GM18870 (cell line): ENCODE measurements at regions not wholly inside any gene's neighbourhood (a gene's known extent, or its start where the extent isn't known, plus 50 kb on each side); places are given as distances from the start of the nearest gene placed in this dataset.
"Not testable (repeated sequence)": the region's sequence is repeated elsewhere in the genome, so short reads cannot be mapped to it uniquely, and the experiment has no call there.

ENCODE experiments used
- ATAC-seq: cut with Tn5 transposase; IDR thresholded peaks from one replicate; pipeline ENCODE4 v1.9.1; 2021; ENCODE audit warnings: moderate library complexity; ENCODE audit not compliant: unreplicated experiment

- ATAC-seq = not testable (repeated sequence)
Observed at GRCh38 chr11:112673401-112673800, 287.8 kb upstream of the NCAM1 start.

DNA sequence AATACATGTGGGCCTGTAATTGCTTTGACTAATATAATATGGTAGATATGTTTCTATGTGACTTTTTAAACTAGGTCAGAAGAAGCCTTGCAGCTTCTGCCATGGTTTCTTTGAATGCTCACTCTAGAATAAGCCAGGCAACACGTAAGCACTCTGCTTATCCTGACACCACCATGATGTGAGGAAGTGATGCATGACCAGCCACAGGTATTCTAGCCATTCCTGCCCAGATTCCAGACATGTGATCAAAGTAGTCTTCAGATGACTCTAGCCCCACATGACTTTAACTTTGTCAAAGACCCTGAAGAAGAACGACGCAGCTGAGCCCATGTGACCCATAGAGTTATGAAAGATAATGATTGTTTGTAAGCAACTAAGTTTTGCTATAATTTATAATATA, 276.1 kb upstream of the NCAM1 start:
- no peak for ATAC-seq

GRCh38 chr11:112689851-112690250, 271.4 kb upstream of the NCAM1 start:
- no peak for ATAC-seq

DNA sequence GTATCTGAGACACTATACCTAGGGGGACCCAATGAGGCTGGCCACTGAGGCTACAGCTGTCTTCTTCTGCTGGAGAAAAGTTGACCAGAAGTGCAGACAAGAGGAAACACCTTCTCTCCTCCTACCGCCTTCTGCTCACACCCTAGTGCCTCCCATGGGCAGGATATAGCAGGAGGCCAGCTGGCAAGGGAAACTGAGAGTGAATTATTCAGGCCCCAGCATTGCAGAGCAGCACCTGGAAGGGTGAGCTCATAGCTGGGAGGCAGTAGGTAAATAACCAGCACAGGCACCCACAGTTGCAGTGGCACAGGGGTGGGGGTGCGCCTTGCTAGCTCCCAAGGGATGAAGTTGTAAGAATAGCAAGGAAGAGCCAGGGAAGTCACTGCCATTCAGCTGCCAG, 267.4 kb upstream of the NCAM1 start:
- ATAC-seq = no peak

DNA sequence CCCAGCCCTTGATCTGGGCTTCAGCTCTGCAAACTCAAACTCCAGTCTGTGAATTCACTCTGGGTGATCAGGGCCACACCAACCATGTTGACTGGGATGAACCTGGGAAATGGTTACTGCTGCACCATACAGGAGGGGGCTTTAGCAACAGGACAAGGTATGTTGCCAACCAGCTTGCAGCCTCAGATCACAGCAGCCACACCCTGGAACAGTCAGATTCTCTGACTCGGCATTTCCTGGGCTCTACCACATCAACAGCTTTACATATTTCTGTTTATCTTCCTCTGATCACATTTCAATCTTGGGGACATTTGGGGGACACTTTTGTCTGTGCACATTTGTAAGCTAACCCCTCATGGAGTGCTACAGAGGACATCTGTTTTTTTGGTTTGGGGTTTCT, 267.0 kb upstream of the NCAM1 start:
- ATAC-seq = no peak

DNA sequence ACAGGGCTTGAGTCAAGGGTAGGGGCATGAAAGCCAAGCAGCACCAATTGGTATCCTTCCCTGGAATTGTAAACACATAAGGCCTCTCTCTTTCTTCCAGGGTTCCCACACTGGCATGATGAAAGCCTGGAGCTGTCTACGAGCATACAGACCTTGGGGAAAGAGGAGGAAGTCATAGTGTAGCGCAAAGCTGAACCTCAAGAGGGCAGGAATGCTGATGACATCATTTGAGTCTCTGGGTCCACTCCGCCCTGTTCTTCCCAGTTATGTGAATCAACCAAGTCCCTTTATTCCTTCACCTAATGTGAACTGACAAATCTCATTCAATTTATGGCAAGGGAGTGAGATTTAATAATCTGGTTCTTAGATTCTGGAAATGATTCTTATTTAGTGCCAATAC, 266.4 kb upstream of the NCAM1 start:
- ATAC-seq = no peak

DNA sequence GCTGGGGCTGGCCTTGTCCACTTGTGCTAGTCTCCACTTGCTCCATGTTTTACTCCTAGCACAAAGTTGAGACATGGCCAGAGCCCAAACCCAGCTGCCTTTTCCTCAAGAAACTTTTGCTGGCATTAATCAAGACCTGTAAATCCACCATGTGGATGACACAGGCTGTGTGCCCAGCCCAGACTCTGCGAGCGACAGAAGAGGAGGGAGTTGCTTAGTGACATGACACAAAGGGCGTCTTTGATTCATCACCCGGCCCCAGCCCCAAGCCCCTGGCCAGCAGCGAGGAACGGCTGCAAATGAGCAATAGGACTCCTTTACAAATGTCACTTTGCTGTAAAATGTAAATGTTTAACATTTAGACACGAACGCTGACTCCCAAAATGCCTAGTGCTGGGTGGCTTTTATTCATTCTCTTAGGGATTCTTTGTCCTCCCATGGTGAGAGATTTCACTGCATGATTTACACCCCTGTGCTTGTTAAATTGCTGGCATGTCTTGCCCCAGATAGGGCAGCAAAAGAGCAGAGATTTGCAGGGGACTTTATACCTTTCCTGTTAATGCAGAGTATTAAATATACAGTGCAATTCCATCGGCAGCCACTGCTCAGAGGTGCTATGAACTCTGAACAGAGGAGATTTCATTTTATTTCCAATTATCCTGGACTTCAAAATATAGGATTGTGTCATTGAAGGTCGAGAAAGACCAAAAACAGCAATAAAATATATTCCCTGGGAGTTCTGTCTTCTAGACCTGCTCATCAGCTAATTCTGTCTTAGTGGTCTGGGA, 263.6 kb upstream of the NCAM1 start:
- no peak for ATAC-seq

DNA sequence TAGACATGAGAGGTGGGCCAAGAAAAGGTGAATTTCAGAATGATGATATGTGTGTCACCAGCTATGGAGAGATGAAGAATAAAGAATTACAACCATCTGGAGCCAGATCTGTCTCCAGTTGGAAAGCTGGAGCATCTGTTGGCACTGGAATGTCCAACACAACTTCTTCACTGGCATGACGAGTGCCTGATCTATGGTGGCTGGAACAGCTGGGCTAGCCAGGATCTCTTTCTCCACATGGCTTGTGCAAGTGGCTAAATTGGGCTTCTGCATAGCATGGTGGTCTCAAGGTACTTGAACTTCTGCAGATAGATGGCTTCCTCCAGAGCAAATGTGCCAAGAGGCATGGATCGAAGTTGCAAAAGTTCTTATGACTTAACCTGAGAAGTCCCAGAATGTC, 256.1 kb upstream of the NCAM1 start:
- ATAC-seq = no peak

DNA sequence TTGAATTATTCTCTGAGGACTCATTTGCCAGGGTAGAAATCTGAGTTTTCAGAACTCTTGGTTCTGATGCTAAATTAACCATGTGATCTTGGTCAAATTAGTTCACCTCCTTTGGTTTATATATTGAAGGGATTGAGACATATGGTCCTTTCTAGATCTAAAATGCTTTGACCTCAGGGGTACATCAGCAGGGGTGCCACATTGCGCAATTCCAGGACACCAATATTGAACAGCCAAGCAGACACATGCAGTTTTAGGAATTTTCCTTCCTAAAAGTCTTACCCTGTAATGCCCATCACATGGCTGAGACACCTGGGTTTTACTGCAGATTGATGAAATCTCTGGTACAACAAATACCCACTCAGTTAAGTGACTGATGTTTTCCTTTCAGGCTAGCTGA, 254.4 kb upstream of the NCAM1 start:
- no peak for ATAC-seq

DNA sequence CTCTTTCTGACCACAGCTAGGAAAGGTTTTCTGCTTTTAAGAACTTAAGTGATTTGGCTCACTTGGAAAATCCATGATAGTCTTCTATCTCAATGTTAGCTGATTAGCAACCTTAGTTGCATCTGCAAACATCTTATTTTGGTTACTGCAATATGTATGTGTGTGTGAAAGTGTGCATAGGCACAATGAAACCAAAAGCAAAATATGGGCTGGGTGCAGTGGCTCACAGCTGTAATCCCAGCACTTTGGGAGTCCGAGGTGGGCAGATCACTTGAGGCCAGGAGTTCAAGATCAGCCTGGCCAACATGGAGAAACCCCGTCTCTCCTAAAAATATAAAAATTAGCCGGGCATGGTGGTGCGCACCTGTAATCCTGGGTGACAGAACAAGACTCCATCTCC, 246.9 kb upstream of the NCAM1 start:
- ATAC-seq = not testable (repeated sequence)

GRCh38 chr11:112715056-112715455, 246.2 kb upstream of the NCAM1 start:
- no peak for ATAC-seq

- ATAC-seq = no peak
Observed at GRCh38 chr11:112718483-112718882, 242.7 kb upstream of the NCAM1 start.

- ATAC-seq = no peak
Observed at GRCh38 chr11:112719736-112720525, 241.3 kb upstream of the NCAM1 start.

- no peak for ATAC-seq
Observed at GRCh38 chr11:112722148-112722547, 239.1 kb upstream of the NCAM1 start.

- no peak for ATAC-seq
Observed at GRCh38 chr11:112722876-112723275, 238.3 kb upstream of the NCAM1 start.

DNA sequence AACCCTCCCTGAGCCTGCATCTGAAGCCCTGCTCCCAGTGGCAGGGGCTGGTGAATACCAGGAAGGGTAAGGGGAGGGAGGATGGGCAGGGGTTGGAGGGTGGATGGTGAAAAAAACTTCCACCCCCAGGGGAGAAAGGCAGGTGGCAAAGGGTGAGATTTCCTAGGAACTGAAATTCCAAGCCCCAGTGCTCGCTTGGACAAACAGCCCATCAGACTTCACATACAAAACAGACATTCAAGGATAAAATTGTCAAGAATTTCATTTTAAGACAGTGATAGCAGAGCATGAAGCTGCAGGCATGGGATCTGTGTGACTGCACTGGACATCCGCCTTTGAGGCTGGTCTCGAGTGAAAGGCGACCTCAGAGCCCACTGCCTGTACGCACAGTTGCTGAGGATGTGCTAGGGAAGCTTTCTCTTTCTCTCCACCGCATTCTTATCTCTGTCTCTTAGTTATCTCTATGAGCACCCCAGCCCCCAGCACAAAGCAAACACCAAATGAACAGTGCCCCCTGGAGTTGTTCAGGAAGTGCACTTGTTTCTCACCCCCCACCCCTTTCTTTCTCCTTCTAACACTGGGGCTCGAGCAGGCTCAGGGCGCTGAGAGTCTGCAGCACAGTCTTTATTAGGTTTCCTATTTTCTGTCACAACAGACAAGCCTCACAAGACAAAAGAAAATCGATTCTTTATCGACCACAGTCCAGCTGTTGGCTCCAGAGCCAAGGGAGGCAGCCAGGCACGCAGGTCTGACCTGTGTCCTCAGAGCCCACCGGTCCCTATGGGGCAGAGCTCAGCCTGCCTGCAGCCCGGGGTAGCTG, 237.3 kb upstream of the NCAM1 start:
- no peak for ATAC-seq

- ATAC-seq = no peak
Observed at GRCh38 chr11:112724496-112724790, 236.8 kb upstream of the NCAM1 start.

DNA sequence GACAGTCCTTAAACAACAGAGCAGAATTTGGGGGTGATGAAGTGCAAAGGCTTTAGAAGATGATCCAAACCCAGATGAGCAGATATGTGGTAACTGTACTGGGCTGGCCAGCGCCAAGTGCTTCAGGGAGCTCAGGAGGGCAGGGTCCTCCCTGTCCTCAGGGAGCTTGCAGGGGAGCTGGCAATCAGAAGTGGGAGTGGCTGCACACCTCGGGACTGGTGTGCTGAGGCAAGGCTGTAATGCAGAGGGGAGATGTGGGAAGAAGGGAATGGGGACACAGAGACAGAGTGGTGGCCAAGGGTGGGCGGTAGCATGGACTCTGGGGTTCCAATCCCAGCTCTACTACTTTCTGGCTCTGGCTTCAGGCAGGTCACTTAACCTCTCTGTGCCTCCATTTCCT, 235.6 kb upstream of the NCAM1 start:
- ATAC-seq = no peak

GRCh38 chr11:112727341-112727841, 233.8 kb upstream of the NCAM1 start:
- ATAC-seq = no peak

- ATAC-seq = no peak
Observed at GRCh38 chr11:112728288-112728687, 232.9 kb upstream of the NCAM1 start.

- no peak for ATAC-seq
Observed at GRCh38 chr11:112728716-112729115, 232.5 kb upstream of the NCAM1 start.

GRCh38 chr11:112730591-112730990, 230.6 kb upstream of the NCAM1 start:
- ATAC-seq = no peak
